CD4-positive, alpha-beta T cell treated with Interleukin-15 for 1 hour (primary cell): ENCODE measurements at regions not wholly inside any gene's neighbourhood (a gene's known extent, or its start where the extent isn't known, plus 50 kb on each side); places are given as distances from the start of the nearest gene placed in this dataset.
"Not testable (repeated sequence)": the region's sequence is repeated elsewhere in the genome, so short reads cannot be mapped to it uniquely, and the experiment has no call there.

ENCODE experiments used
- DNase-seq: peaks from one replicate; pipeline ENCODE4 v3.0.0-alpha.2; 2020

- DNase-seq: no peak
Observed at GRCh38 chr6:121020656-121021055, 313.6 kb downstream of the TBC1D32 start.

DNA sequence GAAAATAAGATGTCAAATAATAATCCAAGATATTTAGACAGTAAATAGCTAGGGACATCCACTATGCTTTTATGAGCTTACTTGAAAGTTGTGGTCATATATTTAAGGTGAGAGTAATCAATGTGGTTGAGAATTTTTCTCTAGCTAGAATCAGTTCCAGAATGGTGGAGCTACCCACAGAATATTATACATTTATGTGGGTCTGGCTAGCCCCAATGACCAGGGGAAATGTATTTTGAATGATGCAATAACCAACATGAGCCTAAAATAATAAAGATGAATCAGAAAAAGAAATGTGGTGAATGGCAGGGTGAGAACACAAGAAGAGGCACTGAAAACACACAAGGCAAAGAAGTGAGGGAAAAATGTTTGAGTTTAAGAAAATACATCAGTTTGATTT lies 325.7 kb downstream of the TBC1D32 start:
- DNase-seq: no peak

DNA sequence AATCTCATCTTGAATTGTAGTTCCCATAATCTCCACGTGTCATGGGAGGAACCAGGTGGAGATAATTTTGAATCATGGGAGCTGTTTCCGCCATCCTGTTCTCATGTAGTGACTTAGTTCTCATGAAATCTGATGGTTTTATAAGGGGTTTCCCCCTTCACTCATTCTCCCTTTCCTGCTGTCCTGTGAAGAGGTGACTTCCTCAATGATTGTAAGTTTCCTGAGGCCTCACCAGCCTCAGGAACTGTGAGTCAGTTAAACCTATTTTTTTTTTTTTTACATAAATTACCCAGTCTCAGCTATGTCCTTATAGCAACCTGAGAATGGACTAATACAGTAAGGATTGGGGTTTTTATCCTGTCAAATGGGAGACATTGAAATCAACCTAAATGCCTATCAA lies 328.3 kb downstream of the TBC1D32 start:
- DNase-seq: no peak

DNA sequence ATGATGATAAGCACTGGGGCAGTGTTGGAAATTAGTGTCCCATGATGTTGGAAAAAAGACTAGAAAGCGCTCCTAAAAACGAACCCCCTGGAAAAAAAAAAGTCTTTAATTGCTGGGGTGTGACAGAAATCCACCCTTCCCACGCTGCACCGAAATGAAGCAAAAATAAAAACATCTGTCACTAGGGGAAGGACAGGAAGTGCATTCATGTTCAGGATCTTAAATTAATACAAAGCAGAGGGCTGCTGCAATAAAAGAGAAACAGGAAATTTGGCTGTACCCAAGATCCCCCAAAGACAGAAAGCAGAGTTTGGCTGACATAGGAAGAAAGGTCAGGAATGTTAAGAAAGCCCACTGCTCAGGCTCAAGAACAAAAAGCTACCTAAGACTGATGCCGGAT lies 333.9 kb downstream of the TBC1D32 start:
- no peak for DNase-seq

DNA sequence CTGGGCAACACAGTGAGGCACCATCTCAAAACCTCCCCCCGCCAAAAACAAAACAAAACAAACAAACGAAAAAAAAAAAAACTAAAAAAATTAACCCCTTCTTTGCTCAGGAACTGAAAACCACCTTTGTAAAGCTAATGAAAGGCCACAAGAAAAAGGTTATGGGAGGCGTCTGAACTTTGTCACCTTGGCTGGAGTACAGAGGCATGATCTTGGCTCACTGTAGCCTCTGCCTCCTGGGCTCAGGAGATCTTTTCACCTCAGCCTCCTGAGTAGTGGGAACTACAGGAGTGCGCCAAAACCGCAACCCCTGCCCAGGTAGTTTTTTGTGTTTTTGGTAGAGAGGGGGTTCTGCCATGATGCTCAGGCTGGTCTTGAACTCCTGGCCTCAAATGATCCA lies 337.9 kb downstream of the TBC1D32 start:
- no peak for DNase-seq

DNA sequence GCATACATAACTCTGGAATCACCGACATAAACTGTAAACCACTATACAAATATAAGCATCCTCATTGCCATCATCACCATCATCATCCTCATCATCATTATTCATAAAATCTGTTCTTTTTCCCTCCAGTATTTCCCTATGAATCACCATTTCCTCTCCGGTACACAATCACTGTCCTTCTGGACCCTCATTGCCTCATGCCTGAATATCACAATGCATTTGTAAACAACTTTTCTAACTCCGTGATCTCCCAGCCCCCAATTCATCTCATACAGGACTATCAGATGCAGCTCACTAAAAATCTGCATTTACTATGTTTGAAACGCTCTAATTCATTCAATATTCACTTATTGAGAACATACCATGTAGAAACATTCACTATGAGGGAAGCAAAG lies 339.7 kb downstream of the TBC1D32 start:
- no peak for DNase-seq

DNA sequence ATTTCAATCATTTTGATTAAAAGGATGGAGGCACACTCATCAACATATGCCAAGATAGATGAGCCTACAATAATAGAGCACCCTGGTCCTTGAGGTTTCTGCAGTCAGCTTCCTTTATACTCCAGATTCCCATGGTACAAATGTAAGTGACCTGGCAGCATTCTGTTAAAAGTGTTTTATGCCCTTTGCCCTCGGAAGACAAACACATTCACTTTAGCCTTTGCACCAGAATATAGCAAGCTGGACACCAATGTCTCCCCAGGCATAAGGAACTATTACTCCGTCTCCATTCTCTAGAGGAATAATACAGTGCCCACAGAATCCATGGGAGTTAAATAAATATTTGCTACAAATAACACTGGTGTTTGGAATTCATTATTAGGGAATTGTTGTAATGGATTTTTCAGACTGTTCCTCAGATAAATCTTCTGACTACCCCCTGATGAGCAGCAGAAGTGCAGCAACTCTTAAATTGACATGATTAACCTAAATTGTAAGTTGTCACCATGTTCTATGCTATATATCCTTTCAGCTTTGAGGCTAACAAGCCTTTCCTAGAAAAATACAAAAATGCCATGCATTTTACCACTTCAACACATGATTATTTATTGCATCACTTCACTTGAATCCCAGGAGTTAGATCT lies 340.2 kb downstream of the TBC1D32 start:
- DNase-seq: no peak

GRCh38 chr6:120992257-120992656 lies 342.0 kb downstream of the TBC1D32 start:
- no peak for DNase-seq

- no peak for DNase-seq
Observed at GRCh38 chr6:120990866-120991265, 343.4 kb downstream of the TBC1D32 start.

- no peak for DNase-seq
Observed at GRCh38 chr6:120981835-120982234, 352.4 kb downstream of the TBC1D32 start.

- DNase-seq: no peak
Observed at GRCh38 chr6:120966321-120966720, 368.0 kb downstream of the TBC1D32 start.

GRCh38 chr6:120965814-120966213 lies 368.5 kb downstream of the TBC1D32 start:
- DNase-seq: no peak

GRCh38 chr6:120960761-120961160 lies 373.5 kb downstream of the TBC1D32 start:
- DNase-seq: no peak

DNA sequence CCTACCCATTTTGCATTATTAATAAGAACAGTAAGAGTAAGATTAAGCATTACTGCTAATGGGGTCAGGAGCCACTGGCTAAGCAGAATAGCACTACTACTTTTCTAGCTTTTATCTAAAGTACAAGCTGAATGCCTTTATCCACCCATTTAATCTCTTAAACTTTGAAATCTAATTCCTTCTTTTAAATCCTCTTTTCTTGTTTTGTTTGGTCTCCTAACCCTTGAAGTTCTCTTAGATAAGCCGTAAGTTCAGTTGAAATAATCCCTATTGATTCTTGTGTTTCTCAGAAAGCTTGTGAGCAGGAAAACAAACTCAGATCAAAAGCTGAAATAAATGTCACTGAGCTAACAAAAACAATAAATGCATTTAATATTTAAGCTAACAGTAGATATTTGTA lies 380.2 kb downstream of the TBC1D32 start:
- no peak for DNase-seq

- DNase-seq: no peak
Observed at GRCh38 chr6:120951258-120951657, 383.0 kb downstream of the TBC1D32 start.

- no peak for DNase-seq
Observed at GRCh38 chr6:120947111-120947510, 387.2 kb downstream of the TBC1D32 start.

DNA sequence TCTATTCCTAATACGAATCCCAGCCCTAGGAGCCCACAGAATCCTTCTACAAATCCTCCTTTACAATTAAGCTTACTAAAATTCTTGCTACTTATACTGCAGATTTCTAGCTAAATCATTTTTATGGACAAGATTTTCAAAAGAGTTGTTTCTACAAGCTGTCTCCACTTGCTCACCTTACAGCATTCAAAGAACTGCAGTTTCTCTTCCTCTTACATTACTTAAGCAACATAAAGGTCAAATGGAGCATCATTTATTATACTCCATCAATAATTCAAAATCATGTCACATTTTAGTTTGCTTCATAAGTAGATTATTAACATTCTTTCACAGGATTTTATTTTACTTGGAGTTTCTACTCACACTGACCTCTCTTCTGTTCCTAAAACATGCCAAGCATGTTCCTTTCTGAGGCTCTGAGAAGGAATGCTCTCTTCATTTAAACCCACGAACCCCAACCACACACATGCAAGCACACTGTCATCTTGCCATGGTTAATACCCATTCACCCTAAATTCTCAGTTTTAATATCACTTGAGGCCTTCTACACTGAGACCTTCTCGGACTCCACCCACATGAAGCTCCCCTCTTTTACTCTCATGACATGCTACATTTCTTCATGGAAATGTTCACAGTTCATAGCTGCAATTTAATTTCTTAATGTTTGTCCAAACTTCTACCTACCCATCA lies 388.2 kb downstream of the TBC1D32 start:
- DNase-seq: no peak

GRCh38 chr6:120938876-120939472 lies 395.3 kb downstream of the TBC1D32 start:
- DNase-seq: no peak

DNA sequence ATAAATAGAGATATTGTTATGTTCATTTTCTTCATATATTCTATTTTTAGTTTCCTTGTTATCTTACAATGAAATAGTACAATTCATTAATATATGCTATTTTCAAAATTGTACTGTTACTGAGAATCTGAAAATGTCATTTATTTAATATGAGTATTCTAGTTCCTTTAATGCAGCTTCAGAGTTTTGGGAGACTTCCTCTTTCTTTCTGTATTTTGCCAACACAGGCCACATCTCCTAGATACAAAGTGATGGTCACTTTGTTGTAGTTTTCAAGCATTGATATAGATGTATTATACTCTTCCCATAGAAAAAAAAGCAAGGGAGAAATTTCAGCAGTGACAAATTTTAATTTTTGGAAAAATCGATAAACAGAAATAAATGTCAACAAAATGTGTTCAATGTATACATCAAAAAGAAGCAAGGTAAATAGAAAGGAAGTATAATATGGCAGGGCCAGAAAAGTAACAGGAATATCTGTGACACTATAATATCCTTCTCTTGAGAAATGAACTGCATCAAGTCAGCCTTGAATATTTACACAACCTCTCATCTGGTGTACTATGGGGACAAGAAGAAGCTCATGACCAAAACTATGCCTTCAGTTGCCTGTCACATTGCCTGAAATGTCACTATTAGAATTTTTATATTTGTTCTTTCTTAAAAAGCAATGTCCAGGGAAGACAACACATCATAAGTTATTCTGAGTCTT lies 396.0 kb downstream of the TBC1D32 start:
- no peak for DNase-seq

DNA sequence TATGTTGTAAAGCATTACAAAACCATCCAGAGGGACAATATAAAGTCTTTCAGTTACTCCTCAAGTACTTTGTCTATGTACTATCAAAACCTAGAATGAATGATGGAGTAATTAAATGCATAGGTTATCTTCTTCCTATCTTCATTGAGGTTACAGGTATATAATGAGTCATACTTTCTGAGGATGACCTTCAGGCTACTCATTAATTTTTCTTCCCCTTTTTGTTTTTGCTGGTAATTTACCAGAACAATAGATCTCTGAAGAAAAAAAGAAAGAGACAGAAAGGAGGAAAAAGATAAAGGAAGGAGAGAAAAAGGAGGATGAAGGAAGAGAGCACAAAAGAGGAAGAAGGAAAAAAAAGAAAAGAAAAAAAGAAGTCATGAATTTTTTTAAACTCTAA lies 398.4 kb downstream of the TBC1D32 start:
- no peak for DNase-seq

GRCh38 chr6:120935016-120935415 lies 399.3 kb downstream of the TBC1D32 start:
- no peak for DNase-seq

GRCh38 chr6:120931520-120932180 lies 402.6 kb downstream of the TBC1D32 start:
- DNase-seq: not testable (repeated sequence)

- not testable (repeated sequence) for DNase-seq
Observed at GRCh38 chr6:120930500-120930899, 403.8 kb downstream of the TBC1D32 start.
